Caco-2 (cell line): ENCODE measurements at regions not wholly inside any gene's neighbourhood (a gene's known extent, or its start where the extent isn't known, plus 50 kb on each side); places are given as distances from the start of the nearest gene placed in this dataset.

Experiments
- BruUV-seq: library from RNA; stranded (reverse); fragments of 400-500 nt; replicated peaks from 2 replicates; lab custom pipeline; 2021; lab: Mats Ljungman, UMichigan
- CTCF ChIA-PET: fragments of 300-600 bp; sonication (Branson Sonifier 250); formaldehyde crosslinking; loops from one replicate; lab custom pipeline; 2022; ENCODE audit warnings: antibody characterized with exemption; lab: Charles Lee
- POLR2A ChIA-PET: fragments of 300-600 bp; sonication (Branson Sonifier 250); formaldehyde crosslinking; loops from one replicate; lab custom pipeline; 2022; ENCODE audit warnings: antibody characterized with exemption; lab: Charles Lee
- DNase-seq, 2 experiments: peaks; one replicate each; pipeline versions ENCODE4 v3.0.0 to v3.0.0-alpha.2; 2020 to 2022
- H3K27me3 ChIP-seq: replicated peaks from 2 replicates; pipeline ENCODE4 v1.6.0; 2011; ENCODE audit warnings: low read length; ENCODE audit not compliant: control insufficient read depth, insufficient read depth
- H3K36me3 ChIP-seq: 2 replicates; pipeline ENCODE4 v1.5.1; 2011; ENCODE audit warnings: low read length; ENCODE audit not compliant: control insufficient read depth, insufficient read depth
- H3K4me1 ChIP-seq: fragments of 250-450 bp; sonication (Bioruptor Pico); 2 replicates; pipeline ENCODE4 v1.5.1; 2020; ENCODE audit warnings: mild to moderate bottlenecking
- H3K4me3 ChIP-seq: 2 replicates; pipeline ENCODE4 v1.5.1; 2011; ENCODE audit warnings: low read depth, mild to moderate bottlenecking, control low read depth, low read length
- H3K9me3 ChIP-seq: fragments of 250-450 bp; sonication (Bioruptor Pico); 2 replicates; pipeline ENCODE4 v1.5.1; 2020; ENCODE audit warnings: mild to moderate bottlenecking, moderate library complexity
- H3K27ac Mint-ChIP-seq: one replicate; pipeline ENCODE4 v1.8.0; 2022; ENCODE audit warnings: mixed read lengths; ENCODE audit not compliant: unreplicated experiment
- H3K27me3 Mint-ChIP-seq: one replicate; pipeline ENCODE4 v1.8.0; 2022; ENCODE audit warnings: mixed read lengths; ENCODE audit not compliant: insufficient read depth, unreplicated experiment
- H3K36me3 Mint-ChIP-seq: one replicate; pipeline ENCODE4 v1.8.0; 2022; ENCODE audit warnings: mild to moderate bottlenecking, mixed read lengths; ENCODE audit not compliant: insufficient read depth, unreplicated experiment
- H3K4me1 Mint-ChIP-seq: one replicate; pipeline ENCODE4 v1.8.0; 2022; ENCODE audit warnings: low read depth, mixed read lengths; ENCODE audit not compliant: unreplicated experiment
- H3K4me3 Mint-ChIP-seq: one replicate; pipeline ENCODE4 v1.8.0; 2022; ENCODE audit warnings: mild to moderate bottlenecking, moderate library complexity, mixed read lengths; ENCODE audit not compliant: unreplicated experiment
- H3K9me3 Mint-ChIP-seq: one replicate; pipeline ENCODE4 v1.8.0; 2022; ENCODE audit warnings: mixed read lengths; ENCODE audit not compliant: unreplicated experiment
- CTCF ChIP-seq, 2 experiments: fragments of 200-600 bp in 1 of 2; IDR thresholded peaks; 1 replicate in 1 of 2; 2 replicates in 1 of 2; pipeline versions ENCODE4 v1.5.1 to v1.8.0; 2011 to 2022; ENCODE audit warnings: antibody characterized with exemption in 1 of 2, control low read depth in 1 of 2, inconsistent platforms in 1 of 2, low read depth in 1 of 2, low read length in 1 of 2, mild to moderate bottlenecking in 1 of 2, moderate library complexity in 1 of 2; ENCODE audit not compliant: insufficient read depth in 1 of 2, severe bottlenecking in 1 of 2, unreplicated experiment in 1 of 2
- intact Hi-C: fragments of 100-400 bp; cut with micrococcal nuclease; formaldehyde crosslinking; loops from one replicate; pipeline ENCODE4 v1.10.0; 2022; ENCODE audit not compliant: unreplicated experiment

DNA sequence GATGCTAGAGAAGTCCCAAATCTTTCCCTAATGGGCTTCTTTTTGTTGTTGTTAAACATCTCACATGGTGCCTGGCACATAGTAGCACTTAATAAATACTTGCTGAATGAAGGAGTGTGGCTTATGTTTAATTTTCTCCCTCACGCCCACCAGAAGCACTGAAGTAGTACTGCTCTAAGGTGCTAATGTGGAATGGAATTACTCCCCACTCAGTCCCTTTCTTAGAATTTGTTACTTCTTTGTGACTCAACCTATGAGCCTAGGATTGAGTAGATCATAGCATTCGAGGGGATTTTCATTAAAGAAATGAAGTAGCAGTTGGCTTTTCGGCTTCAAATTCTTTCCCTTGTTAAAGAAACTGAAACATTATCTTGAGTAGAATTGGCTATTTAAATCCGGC lies 192.8 kb downstream of the CLIC5 start:
- no TSS peak for BruUV-seq
- H3K36me3 Mint-ChIP-seq = no peaks in the 10 kb centered on the region
- DNase-seq = no peak
- H3K27ac Mint-ChIP-seq = no peak overlapping the region
- H3K9me3 Mint-ChIP-seq = no peaks in the 10 kb centered on the region
- H3K36me3 ChIP-seq = no peaks in the 10 kb centered on the region
- H3K27me3 ChIP-seq = no peaks in the 10 kb centered on the region
- H3K9me3 ChIP-seq = no peaks in the 10 kb centered on the region
- no peaks in the 10 kb centered on the region for H3K4me1 Mint-ChIP-seq
- H3K4me3 Mint-ChIP-seq = no peak overlapping the region
- H3K4me3 ChIP-seq = no peak overlapping the region
- ChIA-PET CTCF (no interaction called here), POLR2A (no interaction called here)
- peaks cover 5% of the 10 kb centered on the region for H3K27me3 Mint-ChIP-seq
- TF ChIP-seq CTCF (IDR thresholded peaks at IDR 0.05; ENCODE audit: insufficient read depth in 1 of 2, low read depth in 1 of 2, low read length in 1 of 2, severe bottlenecking in 1 of 2, unreplicated experiment in 1 of 2) = no peak
- H3K4me1 ChIP-seq = no peaks in the 10 kb centered on the region
- intact Hi-C loops = loop anchor here (5.0 kb wide), 1 partner anchor 99 kb away; no protein-coding TSS in a partner anchor

- Histone ChIP-seq H3K9me3 (no peaks in the 10 kb centered on the region), H3K4me1 (no peaks in the 10 kb centered on the region), H3K36me3 (no peaks in the 10 kb centered on the region), H3K4me3 (no peak overlapping the region), H3K27me3 (no peaks in the 10 kb centered on the region)
- no peak for TF ChIP-seq CTCF (IDR thresholded peaks at IDR 0.05; ENCODE audit: insufficient read depth in 1 of 2, low read depth in 1 of 2, low read length in 1 of 2, severe bottlenecking in 1 of 2, unreplicated experiment in 1 of 2)
- ChIA-PET POLR2A (no interaction called here), CTCF (no interaction called here)
- Mint-ChIP-seq H3K27me3 (peaks cover 5% of the 10 kb centered on the region), H3K4me3 (no peak overlapping the region), H3K4me1 (no peaks in the 10 kb centered on the region), H3K27ac (peak overlapping the region; percentile 29), H3K36me3 (no peaks in the 10 kb centered on the region), H3K9me3 (no peaks in the 10 kb centered on the region)
- DNase-seq = no peak
- intact Hi-C loops = loop anchor here (5.0 kb wide), 1 partner anchor 100 kb away; no protein-coding TSS in a partner anchor
- BruUV-seq = no TSS peak
Measured at GRCh38 chr6:45822246-45822812, 193.3 kb downstream of the CLIC5 start.

GRCh38 chr6:45818655-45819054 lies 197.0 kb downstream of the CLIC5 start:
- POLR2A ChIA-PET = no interaction called here

More at GRCh38 chr6:45818655-45819054, 197.0 kb downstream of the CLIC5 start:
- Histone ChIP-seq H3K4me3 (no peak overlapping the region), H3K4me1 (no peaks in the 10 kb centered on the region), H3K36me3 (no peaks in the 10 kb centered on the region), H3K27me3 (no peaks in the 10 kb centered on the region), H3K9me3 (no peaks in the 10 kb centered on the region)
- Mint-ChIP-seq H3K4me3 (no peak overlapping the region), H3K4me1 (no peaks in the 10 kb centered on the region), H3K27ac (no peak overlapping the region), H3K36me3 (no peaks in the 10 kb centered on the region), H3K9me3 (no peaks in the 10 kb centered on the region), H3K27me3 (peaks cover 3% of the 10 kb centered on the region)
- CTCF ChIA-PET = no interaction called here
- DNase-seq = no peak
- no peak for TF ChIP-seq CTCF (IDR thresholded peaks at IDR 0.05; ENCODE audit: insufficient read depth in 1 of 2, low read depth in 1 of 2, low read length in 1 of 2, severe bottlenecking in 1 of 2, unreplicated experiment in 1 of 2)
- intact Hi-C loops = no loop called here
- BruUV-seq = no TSS peak
